ENCODE measurements at regions not wholly inside any gene's neighbourhood (a gene's known extent, or its start where the extent isn't known, plus 50 kb on each side); places are given as distances from the start of the nearest gene placed in this dataset.

- Histone ChIP-seq H3K9me3 (no peaks in the 10 kb centered on the region), H3K4me3 (no peak overlapping the region), H3K27me3 (no peaks in the 10 kb centered on the region), H3K36me3 (no peaks in the 10 kb centered on the region), H3K27ac (no peak overlapping the region), H3K4me1 (no peaks in the 10 kb centered on the region)
- intact Hi-C loops (cut with DNase I; ENCODE audit: low total_unique reads), result no loop called here
- DNase-seq, result no peak
- TF ChIP-seq POLR2A (IDR thresholded peaks at IDR 0.05), result no peak
Measured at GRCh38 chr3:106570426-106570825, 701.6 kb upstream of the CBLB start.

GRCh38 chr3:106573605-106574004, 704.8 kb upstream of the CBLB start:
- H3K4me3 ChIP-seq, result no peak overlapping the region
- no peak for DNase-seq
- no peak overlapping the region for H3K27ac ChIP-seq
- no peaks in the 10 kb centered on the region for H3K36me3 ChIP-seq
- no peaks in the 10 kb centered on the region for H3K4me1 ChIP-seq
- intact Hi-C loops (cut with DNase I; ENCODE audit: low total_unique reads), result no loop called here
- TF ChIP-seq POLR2A (IDR thresholded peaks at IDR 0.05) (no peak), CTCF (IDR thresholded peaks at IDR 0.05) (no peak)
- no peaks in the 10 kb centered on the region for H3K9me3 ChIP-seq
- H3K27me3 ChIP-seq, result no peaks in the 10 kb centered on the region

- TF ChIP-seq CTCF (IDR thresholded peaks at IDR 0.05), result no peak
- TF ChIP-seq POLR2A (IDR thresholded peaks at IDR 0.05), result no peak
- Histone ChIP-seq H3K27ac (no peak overlapping the region), H3K4me1 (no peaks in the 10 kb centered on the region), H3K9me3 (no peaks in the 10 kb centered on the region), H3K27me3 (no peaks in the 10 kb centered on the region), H3K36me3 (no peaks in the 10 kb centered on the region), H3K4me3 (no peak overlapping the region)
- intact Hi-C loops (cut with DNase I; ENCODE audit: low total_unique reads), result no loop called here
- DNase-seq, result no peak
Measured at GRCh38 chr3:106575029-106575428, 706.2 kb upstream of the CBLB start.

- intact Hi-C loops (cut with DNase I; ENCODE audit: low total_unique reads), result no loop called here
- H3K4me3 ChIP-seq, result no peak overlapping the region
- TF ChIP-seq POLR2A (IDR thresholded peaks at IDR 0.05) (no peak), CTCF (IDR thresholded peaks at IDR 0.05) (no peak)
- no peaks in the 10 kb centered on the region for H3K9me3 ChIP-seq
- no peaks in the 10 kb centered on the region for H3K27me3 ChIP-seq
- DNase-seq, result no peak
- H3K36me3 ChIP-seq, result no peaks in the 10 kb centered on the region
- H3K27ac ChIP-seq, result no peak overlapping the region
- H3K4me1 ChIP-seq, result no peaks in the 10 kb centered on the region
Measured at GRCh38 chr3:106577241-106577640, 708.4 kb upstream of the CBLB start.

GRCh38 chr3:106578911-106579310, 710.1 kb upstream of the CBLB start:
- H3K27me3 ChIP-seq, result no peaks in the 10 kb centered on the region
- intact Hi-C loops (cut with DNase I; ENCODE audit: low total_unique reads), result no loop called here
- DNase-seq, result no peak
- no peaks in the 10 kb centered on the region for H3K9me3 ChIP-seq
- H3K4me3 ChIP-seq, result no peak overlapping the region
- TF ChIP-seq CTCF (IDR thresholded peaks at IDR 0.05), result no peak
- TF ChIP-seq POLR2A (IDR thresholded peaks at IDR 0.05), result no peak
- no peaks in the 10 kb centered on the region for H3K4me1 ChIP-seq
- H3K27ac ChIP-seq, result no peak overlapping the region
- no peaks in the 10 kb centered on the region for H3K36me3 ChIP-seq

- H3K27ac ChIP-seq, result no peak overlapping the region
- TF ChIP-seq CTCF (IDR thresholded peaks at IDR 0.05) (no peak), POLR2A (IDR thresholded peaks at IDR 0.05) (no peak)
- H3K9me3 ChIP-seq, result no peaks in the 10 kb centered on the region
- no peak for DNase-seq
- H3K27me3 ChIP-seq, result no peaks in the 10 kb centered on the region
- H3K36me3 ChIP-seq, result no peaks in the 10 kb centered on the region
- H3K4me1 ChIP-seq, result no peaks in the 10 kb centered on the region
- H3K4me3 ChIP-seq, result no peak overlapping the region
- intact Hi-C loops (cut with DNase I; ENCODE audit: low total_unique reads), result no loop called here
Measured at GRCh38 chr3:106582151-106582550, 713.3 kb upstream of the CBLB start.

Data from uterus (tissue), 3 donors.